Stimulated activated CD4-positive, alpha-beta T cell treated with anti-CD3 and anti-CD28 coated beads, Interleukin-1b, Interleukin-23, amount 100 ng/mL, for 48 hours (primary cell): ENCODE measurements at regions not wholly inside any gene's neighbourhood (a gene's known extent, or its start where the extent isn't known, plus 50 kb on each side); places are given as distances from the start of the nearest gene placed in this dataset.

Source experiments
- DNase-seq: peaks from one replicate; pipeline ENCODE4 v3.0.0-alpha.2; 2020

GRCh38 chr5:155307229-155307628 is 293.7 kb downstream of the KIF4B start:
- DNase-seq: no peak

- DNase-seq: no peak
These were observed 294.7 kb downstream of the KIF4B start for GRCh38 chr5:155308289-155308688.

- no peak for DNase-seq
These were observed 295.6 kb downstream of the KIF4B start for GRCh38 chr5:155309021-155309746.

GRCh38 chr5:155311721-155312120 is 298.2 kb downstream of the KIF4B start:
- no peak for DNase-seq

GRCh38 chr5:155313518-155313917 is 300.0 kb downstream of the KIF4B start:
- DNase-seq: no peak

- no peak for DNase-seq
These were observed 302.6 kb downstream of the KIF4B start for GRCh38 chr5:155316070-155316714.

GRCh38 chr5:155332618-155333017 is 319.1 kb downstream of the KIF4B start:
- no peak for DNase-seq

GRCh38 chr5:155342956-155343355 is 329.4 kb downstream of the KIF4B start:
- no peak for DNase-seq

- DNase-seq: no peak
These were observed 329.9 kb downstream of the KIF4B start for GRCh38 chr5:155343468-155343867.

- DNase-seq: no peak
These were observed 339.7 kb downstream of the KIF4B start for GRCh38 chr5:155353231-155353630.

- DNase-seq: no peak
These were observed 352.5 kb downstream of the KIF4B start for GRCh38 chr5:155366096-155366495.

- no peak for DNase-seq
These were observed 354.3 kb downstream of the KIF4B start for GRCh38 chr5:155367841-155368240.

GRCh38 chr5:155368490-155368889 is 354.9 kb downstream of the KIF4B start:
- no peak for DNase-seq

GRCh38 chr5:155380480-155380879 is 366.9 kb downstream of the KIF4B start:
- no peak for DNase-seq

GRCh38 chr5:155381654-155382053 is 368.1 kb downstream of the KIF4B start:
- DNase-seq: no peak

- no peak for DNase-seq
These were observed 375.9 kb downstream of the KIF4B start for GRCh38 chr5:155389498-155389897.

GRCh38 chr5:155394727-155395126 is 381.2 kb downstream of the KIF4B start:
- no peak for DNase-seq

GRCh38 chr5:155402927-155403640 is 389.5 kb downstream of the KIF4B start:
- DNase-seq: no peak

- no peak for DNase-seq
These were observed 393.3 kb downstream of the KIF4B start for GRCh38 chr5:155406815-155407214.

GRCh38 chr5:155408465-155408864 is 394.9 kb downstream of the KIF4B start:
- DNase-seq: no peak

GRCh38 chr5:155416765-155417164 is 403.2 kb downstream of the KIF4B start:
- DNase-seq: no peak

GRCh38 chr5:155418960-155419579 is 405.5 kb downstream of the KIF4B start:
- DNase-seq: no peak

- no peak for DNase-seq
These were observed 416.6 kb downstream of the KIF4B start for GRCh38 chr5:155430192-155430591.

- DNase-seq: no peak
These were observed 420.7 kb downstream of the KIF4B start for GRCh38 chr5:155434267-155434666.
